ENCODE measurements at regions not wholly inside any gene's neighbourhood (a gene's known extent, or its start where the extent isn't known, plus 50 kb on each side); places are given as distances from the start of the nearest gene placed in this dataset.

DNA sequence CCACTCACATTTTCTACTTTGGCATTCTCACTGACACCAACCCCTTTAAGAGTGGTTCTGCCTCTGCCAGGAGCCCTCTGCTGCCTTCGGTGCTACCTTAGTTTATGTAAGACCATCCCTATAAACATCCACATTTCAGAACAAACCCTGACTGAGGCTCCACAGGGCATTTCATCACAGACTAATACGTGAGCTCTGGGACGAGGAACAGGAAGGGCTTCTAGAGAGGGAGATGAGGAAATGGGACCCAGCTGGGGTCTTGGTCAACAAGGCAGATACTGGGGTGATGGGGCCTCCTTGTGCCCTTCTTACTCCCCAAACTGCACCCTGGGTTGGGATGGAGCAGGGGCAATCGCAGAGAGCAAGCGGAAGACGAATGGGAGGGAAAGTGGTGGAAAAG is 86.5 kb upstream of the FYN start:
- TF ChIP-seq POLR2AphosphoS5 (IDR thresholded peaks at IDR 0.05; ENCODE audit: low read depth, low read length) (no peak), TAF1 (IDR thresholded peaks at IDR 0.05; ENCODE audit: low read depth, low read length) (no peak), POLR2A (IDR thresholded peaks at IDR 0.05; ENCODE audit: low read depth, low read length) (no peak)
